ENCODE measurements at regions not wholly inside any gene's neighbourhood (a gene's known extent, or its start where the extent isn't known, plus 50 kb on each side); places are given as distances from the start of the nearest gene placed in this dataset.
"Not testable (repeated sequence)": the region's sequence is repeated elsewhere in the genome, so short reads cannot be mapped to it uniquely, and the experiment has no call there.

GRCh38 chr13:50129706-50130122 lies 114.5 kb downstream of the KCNRG start:
- DNase-seq (ENCODE audit: low spot score), result no peak

- peak; percentile 36 for DNase-seq (ENCODE audit: low spot score)
These were observed 115.1 kb downstream of the KCNRG start for GRCh38 chr13:50130123-50130946.

GRCh38 chr13:50131920-50132903 lies 117.0 kb downstream of the KCNRG start:
- DNase-seq (ENCODE audit: low spot score), result no peak

DNA sequence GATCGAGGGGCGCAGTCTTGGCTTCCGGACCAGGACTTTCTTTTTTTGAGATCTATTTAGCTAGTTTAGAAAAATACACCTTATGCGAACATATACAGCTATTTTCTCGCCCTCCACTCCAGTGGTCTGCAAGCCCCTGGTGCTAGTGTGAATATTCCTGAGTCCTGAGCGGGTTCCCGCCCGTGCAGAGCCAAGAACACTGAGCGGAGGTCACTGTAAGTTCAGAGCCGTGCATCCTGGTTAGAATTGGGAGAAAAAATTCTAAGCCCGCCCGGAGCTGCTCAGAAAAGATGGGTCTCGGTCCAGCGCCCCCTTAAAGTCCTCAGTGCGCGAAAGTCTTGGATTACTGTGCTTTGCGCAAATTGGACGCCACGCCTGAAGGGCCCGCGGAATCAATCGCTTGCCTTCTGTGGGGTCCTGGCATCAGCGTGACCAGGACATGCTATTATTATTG lies 117.7 kb downstream of the KCNRG start:
- no peak for DNase-seq (ENCODE audit: low spot score)

DNA sequence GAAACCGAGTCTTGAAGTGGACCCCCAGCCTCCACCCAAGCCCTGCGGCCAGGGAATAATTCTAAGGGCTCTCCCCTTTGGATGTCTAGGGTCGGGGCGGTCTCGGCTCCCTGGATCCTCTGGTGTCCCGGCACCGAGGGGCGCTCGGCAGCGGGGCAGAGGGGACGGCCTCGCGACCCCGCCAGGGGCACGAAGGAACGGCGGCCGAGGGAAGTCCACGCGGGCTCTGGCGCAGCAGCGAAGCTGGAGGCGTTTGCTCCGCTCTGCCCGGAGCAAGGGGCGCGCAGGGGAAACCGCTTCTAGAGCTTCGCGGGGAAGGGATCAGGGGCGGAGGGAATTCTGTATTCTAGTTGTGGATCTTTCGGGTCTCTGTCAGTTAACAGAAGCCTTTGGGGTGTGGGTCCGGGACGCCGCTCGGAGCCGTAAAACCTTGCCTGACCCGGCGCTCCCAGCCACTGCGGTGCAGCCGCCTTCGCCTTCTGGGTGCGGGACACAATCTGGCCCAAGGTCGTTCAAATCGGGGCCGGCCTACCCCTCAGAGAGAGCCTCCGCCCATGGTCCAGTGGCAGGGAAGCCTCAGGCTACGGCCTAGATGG lies 118.2 kb downstream of the KCNRG start:
- DNase-seq (ENCODE audit: low spot score), result no peak

DNA sequence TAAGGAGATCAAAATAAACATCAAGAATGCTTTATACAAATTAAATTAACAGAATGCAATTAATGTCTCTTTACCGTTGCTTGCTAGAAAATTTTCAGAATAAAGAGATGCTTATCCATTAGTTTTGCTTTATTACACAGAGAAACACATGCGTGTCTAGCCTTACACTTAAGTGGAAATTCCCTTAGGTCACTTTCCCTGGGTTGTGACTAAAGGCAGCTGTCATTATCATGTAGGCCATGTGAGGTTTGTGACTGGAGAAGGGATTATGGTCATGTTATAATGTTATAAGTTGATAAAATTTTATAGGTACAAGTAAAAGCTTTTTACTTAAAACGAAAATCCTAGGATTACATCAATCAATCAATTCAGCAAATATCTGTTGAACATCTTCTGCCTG lies 121.0 kb downstream of the KCNRG start:
- no peak for DNase-seq (ENCODE audit: low spot score)

- DNase-seq (ENCODE audit: low spot score), result no peak
These were observed 121.4 kb downstream of the KCNRG start for GRCh38 chr13:50136678-50137077.

GRCh38 chr13:50139435-50139934 lies 124.2 kb downstream of the KCNRG start:
- not testable (repeated sequence) for DNase-seq (ENCODE audit: low spot score)

DNA sequence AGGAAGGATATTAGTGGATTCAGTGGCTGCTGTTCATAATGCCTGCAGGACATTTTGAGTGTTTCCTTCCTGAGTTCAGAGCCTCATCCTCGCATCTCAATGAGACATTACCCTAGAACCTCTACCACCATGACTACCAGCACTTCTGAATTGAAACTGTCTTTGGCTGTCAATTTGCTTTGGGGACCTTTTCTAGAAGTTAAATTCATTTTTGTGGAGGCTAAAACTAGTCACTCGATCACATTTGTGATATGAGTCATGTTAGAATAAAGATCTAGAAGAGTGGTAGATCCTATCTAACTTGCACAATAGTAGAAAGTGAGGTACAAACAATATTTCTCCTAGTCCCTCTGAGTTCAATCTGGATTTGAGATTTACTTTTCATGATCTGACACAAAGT lies 124.9 kb downstream of the KCNRG start:
- DNase-seq (ENCODE audit: low spot score), result no peak

DNA sequence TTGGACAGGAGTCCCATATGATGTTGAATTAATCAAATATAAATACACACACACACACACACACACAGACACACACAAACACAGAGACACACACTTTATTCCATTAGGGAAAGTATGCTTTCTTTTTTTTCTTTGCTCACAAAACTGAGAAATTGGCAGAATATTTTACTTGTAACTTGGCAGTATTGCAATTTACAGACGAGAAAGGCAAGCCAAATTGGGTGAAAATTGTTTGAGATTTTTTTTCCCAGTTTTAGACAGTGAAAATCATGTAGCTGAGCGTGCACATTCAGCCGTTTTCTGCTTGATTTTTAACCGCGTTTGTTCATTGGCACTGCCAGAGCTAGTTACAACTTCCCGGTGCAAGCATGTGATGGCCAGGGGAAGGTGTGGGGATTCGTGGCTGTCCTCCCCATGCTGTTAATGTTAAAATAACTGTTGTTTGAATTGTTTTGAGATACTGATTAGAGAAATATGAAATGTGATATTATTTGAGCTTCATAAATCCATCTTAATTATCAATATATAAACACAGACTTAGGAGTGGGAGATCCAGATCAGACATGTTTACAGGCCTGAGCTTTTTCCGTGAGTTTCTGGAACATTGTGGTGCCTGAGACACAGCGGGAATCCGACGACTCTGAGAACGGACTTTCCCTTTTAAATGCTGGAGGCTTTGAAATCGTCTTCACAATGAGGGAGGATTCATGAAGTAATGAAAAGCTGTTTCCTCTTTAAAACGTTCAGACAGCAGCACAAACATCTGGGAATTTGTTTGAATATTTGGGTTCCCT lies 125.5 kb downstream of the KCNRG start:
- DNase-seq (ENCODE audit: low spot score), result no peak

DNA sequence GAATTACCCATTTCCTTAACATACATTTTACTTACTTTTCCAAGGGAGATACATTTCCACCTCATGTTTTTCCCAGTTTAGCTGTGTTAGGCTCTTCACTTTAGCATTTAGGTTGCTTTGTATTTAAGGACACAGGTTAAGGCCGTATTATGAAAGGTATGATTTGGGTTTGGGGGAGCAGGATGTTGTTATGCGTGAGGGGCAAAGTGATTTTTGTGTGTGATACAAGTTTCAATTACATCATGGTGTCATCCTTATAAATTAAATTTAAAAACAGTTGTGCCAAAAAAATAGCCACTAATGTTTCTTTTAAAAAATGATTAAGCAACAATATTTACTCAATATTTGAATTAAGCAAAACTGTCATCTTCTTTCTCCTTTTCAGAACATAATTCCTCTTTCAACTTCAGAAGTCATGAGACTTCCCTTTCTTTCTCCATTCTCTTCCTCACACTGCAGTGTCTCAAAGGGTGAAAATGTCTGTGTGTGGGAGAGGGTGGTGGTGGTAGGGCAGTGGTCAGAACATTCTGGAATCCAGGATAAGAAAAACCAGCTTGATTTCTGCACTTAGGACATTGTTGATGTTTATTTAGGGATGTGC lies 126.2 kb downstream of the KCNRG start:
- no peak for DNase-seq (ENCODE audit: low spot score)

DNA sequence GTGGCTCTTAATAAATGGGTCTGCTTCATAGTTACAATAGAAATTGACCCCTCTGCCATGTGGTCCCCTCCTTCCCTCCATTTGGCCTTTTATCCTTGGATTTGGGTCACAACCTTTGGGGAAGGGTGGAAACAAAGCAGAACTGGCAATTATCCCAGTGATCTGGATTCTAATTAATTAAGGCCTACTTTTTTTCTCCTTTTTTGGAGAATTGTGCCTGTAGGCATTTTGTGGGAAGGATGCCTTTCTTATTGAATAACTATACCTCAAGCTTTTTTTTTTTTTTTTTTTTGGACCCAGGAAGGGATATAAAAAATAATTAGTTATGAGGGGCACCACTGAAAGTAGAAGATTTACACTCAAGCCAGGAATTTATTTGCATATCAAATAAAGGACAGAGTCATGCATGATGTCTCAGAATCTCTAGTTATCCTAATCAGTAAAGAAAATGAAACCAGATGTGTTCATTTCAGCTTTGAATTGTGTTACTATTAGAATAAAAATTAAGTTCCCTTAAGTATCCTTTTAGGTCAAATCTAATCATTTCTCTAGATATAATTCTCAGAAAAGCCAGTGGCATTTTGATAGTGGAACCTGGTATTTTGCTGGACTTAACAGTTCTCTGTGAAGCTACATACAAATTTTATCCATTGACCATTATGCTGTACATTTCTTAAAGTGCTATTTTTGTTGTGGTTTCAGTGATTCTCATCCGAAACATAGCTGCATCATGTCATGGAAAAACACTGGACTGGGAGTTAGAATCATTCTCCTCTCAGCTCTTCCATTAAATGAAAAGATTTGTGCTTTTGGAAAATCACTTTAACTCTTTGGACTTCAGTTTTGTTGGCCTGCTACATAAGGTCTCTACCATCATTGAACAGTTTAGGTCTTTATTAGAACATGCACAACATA lies 129.3 kb downstream of the KCNRG start:
- DNase-seq (ENCODE audit: low spot score), result peak; percentile 75

GRCh38 chr13:50149214-50149613 lies 134.0 kb downstream of the KCNRG start:
- DNase-seq (ENCODE audit: low spot score), result peak; percentile 59

DNA sequence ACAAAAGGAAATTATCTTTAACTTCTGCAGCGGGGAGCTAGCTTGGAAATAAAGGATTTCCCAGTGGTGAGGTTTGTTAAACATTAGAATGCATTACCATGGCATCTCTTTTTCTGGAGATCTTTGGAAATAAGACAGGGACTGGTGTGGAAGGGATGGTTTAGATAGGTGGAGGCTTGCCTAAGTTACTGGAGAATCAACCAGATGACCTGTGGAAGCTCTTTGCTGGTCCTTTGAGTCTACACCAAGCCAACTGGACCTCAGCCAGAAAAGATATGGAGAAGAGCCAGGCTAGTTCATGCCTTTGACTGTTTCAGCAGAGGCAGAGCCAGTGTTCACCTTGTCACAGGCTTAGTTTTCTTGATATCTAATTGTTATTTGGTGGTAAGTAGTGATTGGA lies 134.7 kb downstream of the KCNRG start:
- DNase-seq (ENCODE audit: low spot score), result peak; percentile 25

GRCh38 chr13:50152224-50152623 lies 137.0 kb downstream of the KCNRG start:
- peak; percentile 54 for DNase-seq (ENCODE audit: low spot score)

GRCh38 chr13:50152655-50153309 lies 137.5 kb downstream of the KCNRG start:
- no peak for DNase-seq (ENCODE audit: low spot score)

DNA sequence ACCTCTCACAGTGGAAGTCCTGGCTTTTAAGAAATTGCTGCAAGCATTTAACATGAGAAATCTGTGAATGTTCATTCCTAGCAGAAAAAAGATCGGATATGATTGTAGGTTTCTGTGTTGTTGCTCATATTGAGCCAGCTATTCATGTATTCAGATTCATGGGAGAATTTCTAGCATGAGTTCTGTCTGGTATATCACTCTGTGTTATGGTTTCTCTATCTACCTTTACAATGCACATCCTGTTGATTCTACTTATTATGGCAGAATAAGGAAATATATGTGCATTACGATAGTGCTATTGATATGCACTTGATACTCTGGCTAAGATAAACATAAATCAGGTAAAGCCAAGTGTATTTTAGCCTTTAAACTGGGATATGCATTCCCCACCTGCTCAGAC lies 138.2 kb downstream of the KCNRG start:
- DNase-seq (ENCODE audit: low spot score), result no peak

DNA sequence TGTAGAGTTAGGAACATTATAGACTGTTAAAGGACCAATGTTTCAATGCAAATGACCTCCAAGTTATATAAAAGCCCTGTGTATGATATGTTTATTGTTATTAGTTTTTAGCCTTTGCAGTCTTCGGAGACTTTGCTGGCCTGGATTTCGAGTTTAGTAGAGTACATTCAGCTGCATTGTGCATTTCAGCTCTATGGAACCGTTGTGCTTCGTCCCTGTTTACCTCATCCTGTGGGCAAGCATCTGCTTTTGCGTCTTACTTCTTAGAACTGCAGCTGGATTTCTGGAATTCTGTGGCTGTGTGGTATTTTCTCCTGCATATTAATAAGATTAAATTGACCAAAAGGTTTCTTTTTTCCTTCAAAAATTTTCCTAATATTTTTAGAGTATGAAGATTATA lies 138.6 kb downstream of the KCNRG start:
- no peak for DNase-seq (ENCODE audit: low spot score)

GRCh38 chr13:50154697-50155096 lies 139.5 kb downstream of the KCNRG start:
- no peak for DNase-seq (ENCODE audit: low spot score)

Measured in umbilical cord (tissue), 1 donor.